GM12878 (cell line): ENCODE measurements at regions not wholly inside any gene's neighbourhood (a gene's known extent, or its start where the extent isn't known, plus 50 kb on each side); places are given as distances from the start of the nearest gene placed in this dataset.

Experiments used
- ATAC-seq: fragments of 200-7000 bp; cut with Tn5 transposase; 3 replicates; pipeline ENCODE4 v1.9.1; 2020; ENCODE audit warnings: mild to moderate bottlenecking, moderate library complexity
- BruUV-seq: library from RNA; stranded (reverse); fragments of 400-500 nt; replicated peaks from 2 replicates; lab custom pipeline; 2021; lab: Mats Ljungman, UMichigan
- CTCF ChIA-PET: fragments of 300-600 bp; sonication (Branson Sonifier 250); formaldehyde crosslinking; extraction: SDS; loops from one replicate; lab custom pipeline; 2021; ENCODE audit warnings: inconsistent platforms; lab: Yijun Ruan, JAX
- POLR2A ChIA-PET: fragments of 350-600 bp; formaldehyde crosslinking; extraction: SDS; loops from one replicate; lab custom pipeline; 2021; ENCODE audit warnings: inconsistent platforms; lab: Charles Lee
- RAD21 ChIA-PET: fragments of 300-600 bp; sonication (Branson Sonifier 250); formaldehyde crosslinking; loops from one replicate; lab custom pipeline; 2023; ENCODE audit warnings: antibody characterized with exemption; ENCODE audit not compliant: unreplicated experiment; lab: Charles Lee
- SMC1A ChIA-PET: fragments of 300-600 bp; sonication (Branson Sonifier 250); formaldehyde crosslinking; loops from one replicate; lab custom pipeline; 2023; ENCODE audit not compliant: unreplicated experiment, uncharacterized antibody; lab: Charles Lee
- DNase-seq: peaks from one replicate; pipeline ENCODE4 v3.0.0-alpha.2; 2011; ENCODE audit warnings: low read depth, low spot score
- FAIRE-seq: peaks from 3 replicates; lab custom pipeline; 2011; peaks lifted over from hg19 to GRCh38; lab: Jason Lieb, UNC
- H2AFZ ChIP-seq: 2 replicates; pipeline ENCODE4 v1.6.0; 2011; ENCODE audit warnings: low read depth, low read length, control low read depth; ENCODE audit not compliant: control insufficient read depth
- H3K27ac ChIP-seq: 2 replicates; pipeline ENCODE4 v1.5.1; 2011; ENCODE audit warnings: control low read depth; ENCODE audit not compliant: control insufficient read depth, insufficient read depth
- H3K27me3 ChIP-seq, 2 experiments: replicated peaks in 1 of 2; 2 replicates each; pipeline versions ENCODE4 v1.6.0 to v1.6.1; 2011; ENCODE audit warnings: low read length in 1 of 2; ENCODE audit not compliant: control insufficient read depth in 2 of 2, insufficient read depth in 2 of 2
- H3K36me3 ChIP-seq, 2 experiments: 2 replicates each; pipeline ENCODE4 v1.5.1; 2011; ENCODE audit warnings: low read length in 1 of 2; ENCODE audit not compliant: control insufficient read depth in 2 of 2, insufficient read depth in 2 of 2
- H3K4me1 ChIP-seq: 2 replicates; pipeline ENCODE4 v1.6.1; 2011; ENCODE audit warnings: mild to moderate bottlenecking, low read length, moderate library complexity, mixed read lengths; ENCODE audit not compliant: control insufficient read depth, insufficient read depth
- H3K4me2 ChIP-seq: 2 replicates; pipeline ENCODE4 v1.6.0; 2011; ENCODE audit warnings: control low read depth; ENCODE audit not compliant: control insufficient read depth, insufficient read depth
- H3K4me3 ChIP-seq: fragments of 200-600 bp; sonication (generic); 2 replicates; pipeline ENCODE4 v1.5.1; 2016
- H3K79me2 ChIP-seq: 2 replicates; pipeline ENCODE4 v1.6.0; 2011; ENCODE audit warnings: low read length; ENCODE audit not compliant: control insufficient read depth, insufficient read depth
- H3K9ac ChIP-seq: 2 replicates; pipeline ENCODE4 v1.8.0; 2011; ENCODE audit warnings: low read length, control low read depth, mixed read lengths; ENCODE audit not compliant: control insufficient read depth, insufficient read depth
- H3K9me3 ChIP-seq: replicated peaks from 3 replicates; pipeline ENCODE4 v1.5.1; 2011; ENCODE audit warnings: mild to moderate bottlenecking, low read length; ENCODE audit not compliant: control insufficient read depth, insufficient read depth
- H4K20me1 ChIP-seq: 2 replicates; pipeline ENCODE4 v1.6.0; 2011; ENCODE audit not compliant: control insufficient read depth, insufficient read depth
- CBX5 ChIP-seq: sonication (generic); IDR thresholded peaks from 2 replicates; pipeline ENCODE4 v1.6.1; 2016; ENCODE audit warnings: low read depth, moderate library complexity, mild to moderate bottlenecking, inconsistent platforms
- MTA3 ChIP-seq: IDR thresholded peaks from 2 replicates; pipeline ENCODE4 v1.6.1; 2012; ENCODE audit warnings: low read length, inconsistent platforms, borderline replicate concordance
- RAD21 ChIP-seq: IDR thresholded peaks from 2 replicates; pipeline ENCODE4 v1.6.1; 2011; ENCODE audit warnings: mild to moderate bottlenecking, low read depth, low read length, moderate library complexity; ENCODE audit not compliant: insufficient read depth
- SIN3A ChIP-seq: IDR thresholded peaks from 2 replicates; pipeline ENCODE4 v1.6.1; 2012; ENCODE audit warnings: low read depth, low read length, improper control_type of control experiment
- SPI1 ChIP-seq: IDR thresholded peaks from 2 replicates; pipeline ENCODE4 v1.6.1; 2011; ENCODE audit warnings: low read depth, mild to moderate bottlenecking, low read length, moderate library complexity, borderline replicate concordance; ENCODE audit not compliant: insufficient read depth
- WRNIP1 ChIP-seq: IDR thresholded peaks from 2 replicates; pipeline ENCODE4 v1.6.1; 2011; ENCODE audit warnings: low read depth, low read length, improper control_type of control experiment, borderline replicate concordance
- ZBTB11 ChIP-seq: fragments of 450-650 bp; formaldehyde crosslinking; IDR thresholded peaks from 2 replicates; pipeline ENCODE4 v1.5.0; 2022; ENCODE audit warnings: mild to moderate bottlenecking, missing genetic modification characterization
- ZNF207 ChIP-seq: fragments of 450-650 bp; IDR thresholded peaks from 2 replicates; pipeline ENCODE4 v1.6.1; 2014; ENCODE audit warnings: antibody characterized with exemption, mild to moderate bottlenecking, borderline replicate concordance
- ZNF622 ChIP-seq: fragments of 450-650 bp; IDR thresholded peaks from 2 replicates; pipeline ENCODE4 v1.6.1; 2017; ENCODE audit warnings: mild to moderate bottlenecking, inconsistent platforms
- in situ Hi-C: fragments of 300-500 bp; cut with MboI; formaldehyde crosslinking; loops from 9 replicates; pipeline ENCODE4 v1.14.3; 2018; ENCODE audit warnings: mixed read lengths
- intact Hi-C: fragments of 100-400 bp; cut with micrococcal nuclease; formaldehyde crosslinking; loops from one replicate; pipeline ENCODE4 v1.14.2; 2022; ENCODE audit not compliant: unreplicated experiment

GRCh38 chr4:92241094-92241493 lies 62.7 kb upstream of the GRID2 start (continued):
- no peak for TF ChIP-seq MTA3
- TF ChIP-seq ZNF207, result no peak
- TF ChIP-seq CBX5, result no peak
- no peak for TF ChIP-seq RAD21
- no peak for TF ChIP-seq SPI1
- no peak for TF ChIP-seq ZBTB11
- TF ChIP-seq ZNF622, result no peak

- RAD21 ChIA-PET, result no interaction called here
- CTCF ChIA-PET, result no interaction called here
- Histone ChIP-seq H3K4me1 (no peaks in the 10 kb centered on the region), H2AFZ (no peak overlapping the region), H3K79me2 (no peaks in the 10 kb centered on the region), H3K27me3 (no peaks in the 10 kb centered on the region), H4K20me1 (no peaks in the 10 kb centered on the region), H3K4me2 (no peak overlapping the region), H3K4me3 (no peak overlapping the region), H3K9ac (no peak overlapping the region), H3K36me3 (no peaks in the 10 kb centered on the region), H3K9me3 (no peaks in the 10 kb centered on the region), H3K27ac (no peak overlapping the region)
- TF ChIP-seq WRNIP1 (no peak), SIN3A (no peak)
- POLR2A ChIA-PET, result no interaction called here
- DNase-seq (no peak), FAIRE-seq (no peak), ATAC-seq (no peak)
- no TSS peak for BruUV-seq
- SMC1A ChIA-PET, result no interaction called here
- in situ Hi-C loops, result no loop called here
- intact Hi-C loops, result no loop called here
These were observed 57.4 kb upstream of the GRID2 start for GRCh38 chr4:92246384-92246783.
